ENCODE measurements at regions not wholly inside any gene's neighbourhood (a gene's known extent, or its start where the extent isn't known, plus 50 kb on each side); places are given as distances from the start of the nearest gene placed in this dataset.
"Not testable (repeated sequence)": the region's sequence is repeated elsewhere in the genome, so short reads cannot be mapped to it uniquely, and the experiment has no call there.

GRCh38 chr10:118805146-118805545 lies 50.4 kb upstream of the CACUL1 start:
- no peak for DNase-seq (ENCODE audit: low read depth)

GRCh38 chr10:118807512-118808305 lies 52.9 kb upstream of the CACUL1 start:
- DNase-seq (ENCODE audit: low read depth): no peak

DNA sequence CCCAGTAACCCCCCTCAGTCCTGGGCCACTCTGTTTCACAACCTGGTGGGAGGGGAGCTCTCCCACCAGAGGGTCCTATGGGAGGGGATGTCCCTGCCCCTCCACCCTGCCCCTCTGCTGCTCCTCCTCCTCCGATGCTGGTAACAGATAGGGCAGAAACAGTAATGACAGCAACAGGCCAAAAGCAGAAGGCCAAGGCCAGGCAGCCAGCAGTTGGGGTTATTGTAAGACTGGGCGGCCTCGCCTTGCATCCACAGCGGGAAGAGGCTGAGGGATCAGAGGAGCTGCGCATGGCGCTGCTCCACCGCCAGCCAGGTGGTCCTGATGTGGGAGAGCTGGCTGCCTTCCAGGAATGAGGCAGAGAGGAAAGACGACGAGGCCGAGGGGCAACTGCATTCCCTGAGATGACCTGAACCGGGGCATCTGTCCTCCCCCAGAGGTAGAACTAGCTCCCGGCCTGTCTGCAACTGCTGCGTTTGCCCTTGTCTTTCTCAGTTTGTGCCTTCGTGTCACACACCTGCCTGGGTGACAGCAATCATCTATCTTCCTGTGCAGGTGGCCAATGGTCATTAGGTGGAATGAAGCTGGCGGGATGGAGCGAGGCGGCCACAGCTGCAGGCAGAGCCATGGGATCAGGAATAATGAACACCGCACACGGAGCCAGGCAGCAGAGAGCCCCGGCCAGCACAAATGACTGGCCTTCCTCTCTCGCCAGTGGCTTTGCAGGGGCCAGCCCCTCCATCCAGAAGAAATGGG lies 54.0 kb upstream of the CACUL1 start:
- DNase-seq (ENCODE audit: low read depth): no peak

DNA sequence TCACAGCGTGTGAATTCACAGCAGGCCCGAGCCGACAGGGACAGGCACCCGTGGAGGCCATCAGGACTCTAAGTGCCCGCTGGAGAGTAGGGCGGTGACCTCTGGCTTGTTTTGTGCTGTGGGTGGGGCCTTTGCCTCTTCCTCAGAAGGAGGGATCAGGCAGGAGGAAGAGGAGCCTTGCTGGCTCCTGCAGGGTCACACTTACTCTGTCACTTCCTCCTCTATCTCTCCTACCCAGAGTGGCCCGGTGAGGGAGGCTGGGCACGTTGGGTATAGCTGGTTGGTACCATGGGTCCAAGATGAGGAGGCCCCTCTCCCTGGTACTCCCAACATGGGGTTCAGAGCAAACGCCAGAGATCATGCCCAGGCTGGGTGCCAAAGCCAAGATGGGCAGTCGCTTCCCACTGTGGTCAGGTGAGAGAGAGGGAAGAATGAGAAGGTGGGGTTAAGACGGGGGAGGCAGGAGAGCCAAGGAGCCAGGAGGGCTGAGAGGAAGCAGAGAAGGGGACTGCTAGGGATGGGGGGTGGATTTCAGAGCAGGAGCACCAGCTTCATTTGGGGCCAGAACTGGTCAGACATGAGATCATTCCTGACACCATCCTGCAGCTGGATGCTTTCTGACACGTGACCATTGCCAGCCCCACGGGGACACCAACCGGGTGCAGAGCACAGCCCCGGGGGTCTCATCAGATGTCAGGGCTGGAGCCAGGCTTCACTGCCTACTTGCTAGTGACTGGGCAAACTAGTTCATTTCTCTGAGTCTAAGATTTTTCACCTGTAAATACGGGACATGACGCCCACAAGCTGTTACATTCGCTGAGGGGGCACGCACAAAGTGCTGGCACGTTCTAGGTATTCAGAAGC lies 54.8 kb upstream of the CACUL1 start:
- no peak for DNase-seq (ENCODE audit: low read depth)

DNA sequence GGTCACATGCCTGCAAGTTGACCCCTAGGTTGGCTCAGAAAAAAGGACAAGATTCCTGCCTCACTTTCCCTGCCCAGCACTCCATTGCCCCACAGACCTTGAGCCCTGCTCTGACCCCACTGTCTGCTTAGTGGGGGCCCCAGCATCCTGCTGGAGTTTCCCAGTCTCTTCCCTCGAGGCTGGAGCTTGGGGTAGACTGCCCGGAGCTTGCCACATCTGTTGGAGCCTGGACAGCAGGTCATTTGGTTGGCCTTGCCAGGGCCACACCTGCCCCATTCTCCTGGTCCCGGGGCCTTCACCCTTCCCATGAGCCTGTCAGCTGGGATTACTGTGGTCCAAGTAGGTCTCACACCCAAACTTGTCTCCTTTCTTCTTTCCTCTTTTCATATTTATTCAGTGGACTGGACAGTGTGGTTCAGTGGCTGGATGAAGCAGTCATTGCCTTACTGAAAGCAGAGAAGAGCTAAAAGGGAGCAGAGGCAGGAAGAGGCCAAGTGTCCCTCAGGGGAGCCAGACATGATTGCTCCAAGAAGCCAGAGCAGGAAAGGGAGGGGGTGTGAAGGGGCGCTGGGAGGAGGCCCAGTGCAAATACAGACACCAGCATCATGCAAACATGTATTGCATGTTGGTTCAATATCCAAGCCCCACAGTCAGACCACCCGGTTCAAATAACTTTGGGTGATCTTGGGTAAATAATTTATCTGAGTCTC lies 56.2 kb upstream of the CACUL1 start:
- no peak for DNase-seq (ENCODE audit: low read depth)

DNA sequence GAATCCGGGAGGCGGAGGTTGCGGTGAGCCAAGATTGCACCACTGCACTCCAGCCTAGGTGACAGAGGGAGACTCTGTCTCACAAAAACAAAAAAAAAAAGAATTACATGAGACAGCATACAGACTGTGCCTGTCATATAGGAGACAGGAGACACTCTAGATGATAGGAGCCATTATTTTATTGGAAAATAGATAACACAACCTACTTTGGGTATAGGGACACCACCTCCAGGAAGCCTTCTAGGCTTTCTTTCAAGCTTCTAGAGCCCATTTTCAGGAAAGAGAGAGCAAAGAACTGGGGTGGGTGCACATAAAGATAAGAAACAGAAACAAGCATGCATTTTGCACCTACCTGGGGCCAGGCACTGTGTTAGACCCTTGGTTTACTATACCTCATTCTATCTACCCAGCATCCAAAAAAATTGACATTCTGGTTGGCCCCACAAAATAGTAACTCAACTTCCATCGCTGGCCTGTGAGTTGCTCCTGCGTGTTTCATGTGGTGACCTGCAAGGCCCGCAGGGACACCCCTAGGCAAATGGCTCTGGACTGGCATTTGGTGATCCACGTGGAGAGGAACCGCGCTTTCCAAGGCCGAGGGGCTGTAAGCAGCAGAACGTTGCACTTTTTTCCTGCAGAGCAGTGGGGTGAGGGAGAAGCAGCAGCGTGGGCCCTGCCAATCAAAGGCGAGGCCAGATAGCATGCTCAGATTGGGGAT lies 57.1 kb upstream of the CACUL1 start:
- no peak for DNase-seq (ENCODE audit: low read depth)

GRCh38 chr10:118812393-118812740 lies 57.6 kb upstream of the CACUL1 start:
- no peak for DNase-seq (ENCODE audit: low read depth)

DNA sequence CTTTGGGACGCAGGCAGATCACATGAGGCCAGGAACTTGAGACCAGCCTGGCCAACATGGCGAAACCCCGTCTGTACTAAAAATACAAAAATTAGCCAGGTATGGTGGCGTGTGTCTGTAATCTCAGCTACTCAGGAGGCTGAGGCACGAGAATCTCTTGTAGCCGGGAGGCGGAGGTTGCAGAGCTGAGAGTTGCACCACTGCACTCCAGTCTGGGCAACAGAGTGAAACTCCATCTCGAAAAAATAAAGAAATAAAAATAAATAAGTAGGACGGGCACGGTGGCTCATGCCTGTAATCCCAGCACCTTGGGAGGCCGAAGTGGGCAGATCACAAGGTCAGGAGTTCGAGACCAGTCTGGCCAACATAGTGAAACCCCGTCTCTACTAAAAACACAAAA lies 58.2 kb upstream of the CACUL1 start:
- DNase-seq (ENCODE audit: low read depth): not testable (repeated sequence)

DNA sequence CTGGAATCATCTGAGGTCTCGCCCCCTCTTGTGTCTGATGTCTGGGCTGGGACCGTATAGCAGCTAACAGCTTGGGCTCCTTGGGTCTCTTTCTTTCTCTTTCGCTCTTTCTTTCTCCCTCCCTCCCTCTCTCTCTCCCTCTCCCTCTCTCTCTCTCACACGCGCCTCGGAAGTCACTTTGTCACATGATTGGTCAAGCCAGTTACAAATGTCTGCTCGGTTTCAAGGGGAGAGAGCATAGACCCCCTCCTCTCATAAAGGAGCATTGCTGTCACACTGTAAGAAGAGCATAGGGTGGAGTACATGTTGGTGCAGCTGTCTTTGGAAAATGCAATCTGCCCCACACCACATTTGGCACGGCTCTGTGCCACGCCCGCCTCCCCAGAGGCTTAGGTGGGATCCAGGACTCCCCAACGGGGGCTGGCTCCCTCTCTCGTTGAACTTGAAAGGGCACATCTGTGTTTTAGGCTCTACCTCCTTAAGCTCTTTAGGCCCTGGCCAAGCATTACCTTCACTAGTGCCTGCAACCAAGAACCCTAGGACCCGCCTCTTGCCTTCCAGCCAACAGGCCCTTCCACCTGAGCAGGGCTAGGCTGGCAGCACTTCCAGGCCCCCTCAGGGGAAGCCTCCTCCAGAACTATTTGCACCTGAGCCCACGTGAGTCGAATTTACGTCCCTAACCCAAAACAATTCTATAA lies 61.9 kb upstream of the CACUL1 start:
- no peak for DNase-seq (ENCODE audit: low read depth)

GRCh38 chr10:118817328-118818068 lies 62.7 kb upstream of the CACUL1 start:
- DNase-seq (ENCODE audit: low read depth): no peak

DNA sequence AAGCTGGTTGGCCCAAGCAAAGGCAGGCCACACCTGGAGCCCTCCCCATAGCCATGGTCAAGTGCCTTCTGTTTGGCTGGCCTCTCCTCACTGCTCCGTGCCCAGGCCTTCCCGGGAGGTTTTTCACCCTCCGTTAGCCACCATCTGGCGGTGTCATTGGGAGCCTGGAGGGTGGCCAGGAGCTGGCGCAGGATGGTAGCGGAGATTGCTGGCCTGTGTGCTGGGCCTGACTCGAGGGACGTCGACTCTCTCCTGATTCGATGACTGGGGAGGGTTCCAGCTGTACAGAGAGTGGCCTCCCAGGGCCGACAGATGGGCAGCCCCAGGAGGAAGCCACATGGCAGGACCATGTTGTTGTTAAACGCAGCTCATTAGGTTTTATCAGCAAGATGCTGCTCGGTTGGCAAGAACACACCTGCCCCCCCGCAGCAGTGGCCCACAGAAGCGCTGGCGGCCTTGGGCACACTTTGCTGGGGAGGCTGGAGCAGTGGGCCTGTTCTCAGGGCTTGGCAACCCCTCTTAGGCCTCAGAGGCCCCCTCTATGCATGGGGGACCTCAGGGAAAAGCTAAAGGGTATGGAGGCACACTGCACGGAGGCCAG lies 64.0 kb upstream of the CACUL1 start:
- no peak for DNase-seq (ENCODE audit: low read depth)

GRCh38 chr10:118820326-118821116 lies 65.8 kb upstream of the CACUL1 start:
- DNase-seq (ENCODE audit: low read depth): no peak

GRCh38 chr10:118823256-118823907 lies 68.6 kb upstream of the CACUL1 start:
- DNase-seq (ENCODE audit: low read depth): no peak

- DNase-seq (ENCODE audit: low read depth): no peak
These were observed 72.3 kb upstream of the CACUL1 start for GRCh38 chr10:118827053-118827452.

DNA sequence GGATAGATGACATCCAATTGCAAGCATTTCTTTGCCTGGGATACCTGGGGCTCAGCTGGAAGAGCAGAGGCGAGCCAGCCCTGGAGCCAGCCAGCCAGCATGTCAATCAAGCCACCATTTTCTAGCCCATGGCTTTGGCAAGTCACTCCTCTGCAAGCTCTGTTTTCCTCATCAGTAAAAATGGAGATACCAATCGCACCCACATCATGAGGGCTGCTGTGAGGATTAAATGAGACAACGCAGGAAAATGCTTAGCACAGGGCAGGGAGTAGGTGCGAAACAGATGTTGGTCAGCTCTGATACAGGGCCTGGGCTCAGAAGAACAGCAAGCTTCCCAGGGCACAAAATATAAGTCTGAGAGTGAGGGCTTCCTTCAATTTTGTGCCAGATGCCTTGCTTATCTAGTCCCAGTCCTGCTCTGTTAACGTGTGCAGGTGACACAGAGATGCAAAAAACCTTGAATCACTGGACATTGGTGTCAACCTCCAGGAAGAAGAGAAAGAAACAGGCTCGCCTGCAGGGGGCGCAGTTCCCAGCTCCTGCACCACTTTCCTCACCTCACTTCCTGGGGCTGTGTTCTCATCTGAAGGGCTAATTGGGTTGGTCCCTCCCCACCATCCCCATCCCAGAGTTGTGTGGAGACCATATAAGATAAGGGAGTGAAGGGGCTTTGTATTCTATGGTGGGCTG lies 72.8 kb upstream of the CACUL1 start:
- DNase-seq (ENCODE audit: low read depth): no peak

- no peak for DNase-seq (ENCODE audit: low read depth)
These were observed 77.5 kb upstream of the CACUL1 start for GRCh38 chr10:118832241-118832651.

- not testable (repeated sequence) for DNase-seq (ENCODE audit: low read depth)
These were observed 79.6 kb upstream of the CACUL1 start for GRCh38 chr10:118834370-118834769.
